HepG2 (cell line): ENCODE measurements at regions not wholly inside any gene's neighbourhood (a gene's known extent, or its start where the extent isn't known, plus 50 kb on each side); places are given as distances from the start of the nearest gene placed in this dataset.

Source experiments
- AGO1 ChIP-seq: fragments of 200-400 bp; formaldehyde crosslinking; IDR thresholded peaks from 2 replicates; pipeline ENCODE4 v1.6.1; 2017; ENCODE audit warnings: mild to moderate bottlenecking, low read depth, low read length, moderate library complexity; ENCODE audit not compliant: poor library complexity, severe bottlenecking
- ESRRA ChIP-seq: sonication (generic); formaldehyde crosslinking; IDR thresholded peaks from 2 replicates; pipeline ENCODE4 v1.5.1; 2020; ENCODE audit warnings: mild to moderate bottlenecking, low read depth, missing genetic modification reagents
- GABPB1 ChIP-seq: IDR thresholded peaks from 2 replicates; pipeline ENCODE4 v1.6.1; 2016; ENCODE audit warnings: mild to moderate bottlenecking, missing genetic modification reagents, moderate library complexity, missing compliant biosample characterization
- GLI4 ChIP-seq: sonication (generic); formaldehyde crosslinking; IDR thresholded peaks from 2 replicates; pipeline ENCODE4 v1.5.1; 2020; ENCODE audit warnings: missing genetic modification reagents, mild to moderate bottlenecking, moderate library complexity, borderline replicate concordance
- RXRB ChIP-seq: IDR thresholded peaks from 2 replicates; pipeline ENCODE4 v1.6.1; 2016; ENCODE audit warnings: borderline replicate concordance, missing genetic modification reagents, missing compliant biosample characterization
- TARDBP ChIP-seq: sonication (generic); formaldehyde crosslinking; IDR thresholded peaks from 2 replicates; pipeline ENCODE4 v1.8.0; 2022; ENCODE audit warnings: mild to moderate bottlenecking, missing genetic modification reagents
- ZNF768 ChIP-seq: sonication (generic); formaldehyde crosslinking; IDR thresholded peaks from 2 replicates; pipeline ENCODE4 v1.4.0; 2020; ENCODE audit warnings: missing genetic modification reagents
- ZSCAN31 ChIP-seq: sonication (generic); formaldehyde crosslinking; IDR thresholded peaks from 2 replicates; pipeline ENCODE4 v1.5.0; 2020; ENCODE audit warnings: low read depth, mild to moderate bottlenecking, missing genetic modification reagents
- TF ChIP-seq, protein P1 (sequence below): sonication (generic); formaldehyde crosslinking; IDR thresholded peaks from 2 replicates; pipeline ENCODE4 v1.4.0; 2020; ENCODE audit warnings: missing genetic modification reagents
- TF ChIP-seq, protein P2 (sequence below): sonication (generic); formaldehyde crosslinking; IDR thresholded peaks from 2 replicates; pipeline ENCODE4 v1.4.0; 2020; ENCODE audit warnings: missing genetic modification reagents
- TF ChIP-seq, protein P3 (sequence below): sonication (generic); formaldehyde crosslinking; IDR thresholded peaks from 2 replicates; pipeline ENCODE4 v1.4.0; 2020; ENCODE audit warnings: missing genetic modification reagents, borderline replicate concordance
- TF ChIP-seq, protein P4 (sequence below): sonication (generic); formaldehyde crosslinking; IDR thresholded peaks from 2 replicates; pipeline ENCODE4 v1.5.0; 2020; ENCODE audit warnings: mild to moderate bottlenecking, missing genetic modification reagents, borderline replicate concordance

DNA sequence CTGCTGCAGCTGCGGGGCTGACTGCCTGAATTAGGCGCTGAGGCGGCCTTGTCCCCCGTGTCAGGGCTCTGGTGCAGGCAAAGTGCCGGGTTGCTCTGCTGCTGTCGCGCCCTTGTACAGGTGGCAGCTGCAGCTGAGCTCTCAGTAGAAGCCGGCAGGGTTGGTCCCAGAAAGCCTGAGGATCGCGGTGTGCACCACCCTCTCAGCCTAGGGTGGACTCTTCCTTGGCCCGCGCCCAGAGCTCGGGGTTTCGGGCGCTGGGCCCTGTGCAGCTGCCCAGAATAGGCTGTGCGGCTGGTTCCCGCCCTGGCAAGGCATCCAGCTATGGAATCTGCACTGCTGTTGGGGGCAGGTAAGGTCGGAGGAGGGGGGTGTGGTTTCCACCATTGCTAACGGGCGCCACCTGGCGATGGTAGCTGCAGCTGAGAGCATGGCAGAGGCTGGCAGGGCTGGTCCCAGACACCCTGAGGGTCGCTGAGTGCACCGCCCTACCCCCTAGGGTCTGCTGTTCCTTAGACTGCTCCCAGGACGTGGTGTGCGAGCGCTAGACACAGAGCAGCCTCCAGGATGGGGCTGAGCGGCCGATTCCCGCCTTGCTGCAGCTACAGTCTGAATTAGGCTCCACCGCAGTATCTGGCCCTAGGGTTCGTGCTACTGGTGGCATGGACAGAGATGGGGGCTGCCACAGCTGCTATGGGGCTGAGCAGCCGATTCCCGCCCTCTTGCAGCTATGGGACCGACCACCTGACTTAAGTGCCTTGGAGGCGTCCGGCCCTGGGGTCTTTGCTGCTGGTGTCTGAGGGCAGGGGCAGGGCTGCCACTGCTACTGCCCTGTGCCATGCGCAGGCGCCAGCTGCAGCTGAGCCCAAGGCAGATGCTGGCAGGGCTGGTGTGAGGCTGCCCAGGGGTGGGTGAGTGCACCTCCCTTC, 145.0 kb downstream of the CCDC74A start (continued):
- peak; percentile 89; the same call in 1 of the 2 replicates for TF ChIP-seq GLI4 (CRISPR knock-in tag)
- 0 out of 2 replicates have a peak, but pooled peaks have one; percentile 10 for TF ChIP-seq ESRRA (CRISPR knock-in tag)
- TF ChIP-seq AGO1: peak; percentile 9
- TF ChIP-seq, protein P1, sequence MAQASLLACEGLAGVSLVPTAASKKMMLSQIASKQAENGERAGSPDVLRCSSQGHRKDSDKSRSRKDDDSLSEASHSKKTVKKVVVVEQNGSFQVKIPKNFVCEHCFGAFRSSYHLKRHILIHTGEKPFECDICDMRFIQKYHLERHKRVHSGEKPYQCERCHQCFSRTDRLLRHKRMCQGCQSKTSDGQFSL (CRISPR knock-in tag): peak; percentile 87
- peak; percentile 88 for TF ChIP-seq RXRB (CRISPR knock-in tag)
- TF ChIP-seq, protein P2, sequence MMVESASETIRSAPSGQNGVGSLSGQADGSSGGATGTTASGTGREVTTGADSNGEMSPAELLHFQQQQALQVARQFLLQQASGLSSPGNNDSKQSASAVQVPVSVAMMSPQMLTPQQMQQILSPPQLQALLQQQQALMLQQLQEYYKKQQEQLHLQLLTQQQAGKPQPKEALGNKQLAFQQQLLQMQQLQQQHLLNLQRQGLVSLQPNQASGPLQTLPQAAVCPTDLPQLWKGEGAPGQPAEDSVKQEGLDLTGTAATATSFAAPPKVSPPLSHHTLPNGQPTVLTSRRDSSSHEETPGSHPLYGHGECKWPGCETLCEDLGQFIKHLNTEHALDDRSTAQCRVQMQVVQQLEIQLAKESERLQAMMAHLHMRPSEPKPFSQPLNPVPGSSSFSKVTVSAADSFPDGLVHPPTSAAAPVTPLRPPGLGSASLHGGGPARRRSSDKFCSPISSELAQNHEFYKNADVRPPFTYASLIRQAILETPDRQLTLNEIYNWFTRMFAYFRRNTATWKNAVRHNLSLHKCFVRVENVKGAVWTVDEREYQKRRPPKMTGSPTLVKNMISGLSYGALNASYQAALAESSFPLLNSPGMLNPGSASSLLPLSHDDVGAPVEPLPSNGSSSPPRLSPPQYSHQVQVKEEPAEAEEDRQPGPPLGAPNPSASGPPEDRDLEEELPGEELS (CRISPR knock-in tag): 0 out of 2 replicates have a peak, but pooled peaks have one; percentile 13
- peak; percentile 59; the same call in 1 of the 2 replicates for TF ChIP-seq TARDBP (CRISPR knock-in tag)
- TF ChIP-seq, protein P3, sequence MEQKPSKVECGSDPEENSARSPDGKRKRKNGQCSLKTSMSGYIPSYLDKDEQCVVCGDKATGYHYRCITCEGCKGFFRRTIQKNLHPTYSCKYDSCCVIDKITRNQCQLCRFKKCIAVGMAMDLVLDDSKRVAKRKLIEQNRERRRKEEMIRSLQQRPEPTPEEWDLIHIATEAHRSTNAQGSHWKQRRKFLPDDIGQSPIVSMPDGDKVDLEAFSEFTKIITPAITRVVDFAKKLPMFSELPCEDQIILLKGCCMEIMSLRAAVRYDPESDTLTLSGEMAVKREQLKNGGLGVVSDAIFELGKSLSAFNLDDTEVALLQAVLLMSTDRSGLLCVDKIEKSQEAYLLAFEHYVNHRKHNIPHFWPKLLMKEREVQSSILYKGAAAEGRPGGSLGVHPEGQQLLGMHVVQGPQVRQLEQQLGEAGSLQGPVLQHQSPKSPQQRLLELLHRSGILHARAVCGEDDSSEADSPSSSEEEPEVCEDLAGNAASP (CRISPR knock-in tag): peak; percentile 93; the same call in 1 of the 2 replicates
- TF ChIP-seq, protein P4, sequence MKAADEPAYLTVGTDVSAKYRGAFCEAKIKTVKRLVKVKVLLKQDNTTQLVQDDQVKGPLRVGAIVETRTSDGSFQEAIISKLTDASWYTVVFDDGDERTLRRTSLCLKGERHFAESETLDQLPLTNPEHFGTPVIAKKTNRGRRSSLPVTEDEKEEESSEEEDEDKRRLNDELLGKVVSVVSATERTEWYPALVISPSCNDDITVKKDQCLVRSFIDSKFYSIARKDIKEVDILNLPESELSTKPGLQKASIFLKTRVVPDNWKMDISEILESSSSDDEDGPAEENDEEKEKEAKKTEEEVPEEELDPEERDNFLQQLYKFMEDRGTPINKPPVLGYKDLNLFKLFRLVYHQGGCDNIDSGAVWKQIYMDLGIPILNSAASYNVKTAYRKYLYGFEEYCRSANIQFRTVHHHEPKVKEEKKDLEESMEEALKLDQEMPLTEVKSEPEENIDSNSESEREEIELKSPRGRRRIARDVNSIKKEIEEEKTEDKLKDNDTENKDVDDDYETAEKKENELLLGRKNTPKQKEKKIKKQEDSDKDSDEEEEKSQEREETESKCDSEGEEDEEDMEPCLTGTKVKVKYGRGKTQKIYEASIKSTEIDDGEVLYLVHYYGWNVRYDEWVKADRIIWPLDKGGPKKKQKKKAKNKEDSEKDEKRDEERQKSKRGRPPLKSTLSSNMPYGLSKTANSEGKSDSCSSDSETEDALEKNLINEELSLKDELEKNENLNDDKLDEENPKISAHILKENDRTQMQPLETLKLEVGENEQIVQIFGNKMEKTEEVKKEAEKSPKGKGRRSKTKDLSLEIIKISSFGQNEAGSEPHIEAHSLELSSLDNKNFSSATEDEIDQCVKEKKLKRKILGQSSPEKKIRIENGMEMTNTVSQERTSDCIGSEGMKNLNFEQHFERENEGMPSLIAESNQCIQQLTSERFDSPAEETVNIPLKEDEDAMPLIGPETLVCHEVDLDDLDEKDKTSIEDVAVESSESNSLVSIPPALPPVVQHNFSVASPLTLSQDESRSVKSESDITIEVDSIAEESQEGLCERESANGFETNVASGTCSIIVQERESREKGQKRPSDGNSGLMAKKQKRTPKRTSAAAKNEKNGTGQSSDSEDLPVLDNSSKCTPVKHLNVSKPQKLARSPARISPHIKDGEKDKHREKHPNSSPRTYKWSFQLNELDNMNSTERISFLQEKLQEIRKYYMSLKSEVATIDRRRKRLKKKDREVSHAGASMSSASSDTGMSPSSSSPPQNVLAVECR (CRISPR knock-in tag): peak; percentile 54; the same call in 1 of the 2 replicates
- 0 out of 2 replicates have a peak, but pooled peaks have one; percentile 5 for TF ChIP-seq ZSCAN31
- 0 out of 2 replicates have a peak, but pooled peaks have one; percentile 6 for TF ChIP-seq ZNF768
- peak; percentile 26; the same call in 1 of the 2 replicates for TF ChIP-seq GABPB1
